A549 (cell line): ENCODE measurements at regions not wholly inside any gene's neighbourhood (a gene's known extent, or its start where the extent isn't known, plus 50 kb on each side); places are given as distances from the start of the nearest gene placed in this dataset.

Experiments
- CTCF ChIP-seq: fragments of >200 bp; sonication (Bioruptor Twin); formaldehyde crosslinking; IDR thresholded peaks from 3 replicates; pipeline ENCODE4 v1.5.1; 2016
- MAFK ChIP-seq: fragments of 450-650 bp; IDR thresholded peaks from 2 replicates; pipeline ENCODE4 v1.6.1; 2014; ENCODE audit not compliant: partially characterized antibody
- PBX3 ChIP-seq: IDR thresholded peaks from 2 replicates; pipeline ENCODE4 v1.6.1; 2012
- USF2 ChIP-seq: fragments of 450-650 bp; IDR thresholded peaks from 2 replicates; pipeline ENCODE4 v1.6.1; 2014; ENCODE audit warnings: antibody characterized with exemption

GRCh38 chr4:123835831-123836590 is 439.4 kb downstream of the SPRY1 start:
- no peak for TF ChIP-seq USF2
- TF ChIP-seq MAFK: no peak
- TF ChIP-seq PBX3: no peak
- no peak for TF ChIP-seq CTCF
